Activated CD8-positive, alpha-beta memory T cell treated with anti-CD3 and anti-CD28 coated beads, Interleukin-2, amount 50 U/mL, for 24 hours (primary cell): ENCODE measurements at regions not wholly inside any gene's neighbourhood (a gene's known extent, or its start where the extent isn't known, plus 50 kb on each side); places are given as distances from the start of the nearest gene placed in this dataset.
A peak's percentile ranks its signal among the peaks of the same experiment; 100 is the strongest.
"Not testable (repeated sequence)": the region's sequence is repeated elsewhere in the genome, so short reads cannot be mapped to it uniquely, and the experiment has no call there.

ENCODE experiments used
- DNase-seq: peaks from one replicate; pipeline ENCODE4 v3.0.0-alpha.2; 2020; ENCODE audit errors: extremely low read depth

DNA sequence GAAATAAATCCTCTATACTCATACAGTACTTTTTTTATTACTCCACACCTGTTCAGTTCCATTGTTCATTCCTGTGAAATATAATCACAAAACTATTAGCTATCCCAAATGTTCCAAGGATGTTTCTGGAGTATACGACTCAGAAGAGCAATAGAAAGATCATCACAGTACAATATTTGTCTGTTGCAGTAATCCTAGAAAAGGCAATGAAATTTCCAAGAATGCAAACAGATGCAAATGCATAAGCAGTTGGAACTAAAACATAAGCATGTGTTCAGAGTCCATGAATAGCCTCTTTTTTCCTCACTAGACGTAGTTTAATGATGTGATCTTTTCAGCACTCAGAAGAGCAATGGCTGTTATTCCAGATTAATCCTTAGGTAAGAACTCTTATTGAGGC is 55.2 kb downstream of the RTL3 start:
- no peak for DNase-seq

DNA sequence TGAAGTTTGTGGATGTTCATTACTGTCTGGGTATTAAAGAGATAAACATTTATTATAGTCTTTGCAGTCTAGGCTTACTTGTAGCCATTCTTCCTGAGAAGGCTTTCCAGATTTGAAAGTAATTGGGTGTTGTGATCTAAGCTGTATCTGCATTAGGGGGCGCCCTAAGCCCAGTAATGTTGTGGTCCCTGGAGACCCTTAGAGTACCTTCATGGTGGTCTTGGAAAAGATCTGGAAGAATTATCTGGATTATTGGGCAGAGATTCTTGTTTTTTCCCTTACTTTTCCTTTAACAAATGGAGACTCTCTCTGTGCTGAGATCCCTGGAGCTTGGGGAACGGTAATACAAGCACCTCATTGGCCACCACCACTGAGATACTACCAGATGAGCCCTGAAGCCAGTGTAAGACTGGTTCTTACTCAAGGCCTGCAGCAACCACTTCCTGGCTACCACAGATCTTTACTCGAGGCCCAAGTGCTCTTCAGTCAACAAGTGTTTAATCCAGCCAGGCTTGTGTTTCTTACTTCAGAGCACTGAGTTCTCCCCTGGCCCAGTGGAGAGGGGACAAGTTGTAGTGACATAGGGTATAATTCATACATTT is 63.1 kb downstream of the RTL3 start:
- no peak for DNase-seq

DNA sequence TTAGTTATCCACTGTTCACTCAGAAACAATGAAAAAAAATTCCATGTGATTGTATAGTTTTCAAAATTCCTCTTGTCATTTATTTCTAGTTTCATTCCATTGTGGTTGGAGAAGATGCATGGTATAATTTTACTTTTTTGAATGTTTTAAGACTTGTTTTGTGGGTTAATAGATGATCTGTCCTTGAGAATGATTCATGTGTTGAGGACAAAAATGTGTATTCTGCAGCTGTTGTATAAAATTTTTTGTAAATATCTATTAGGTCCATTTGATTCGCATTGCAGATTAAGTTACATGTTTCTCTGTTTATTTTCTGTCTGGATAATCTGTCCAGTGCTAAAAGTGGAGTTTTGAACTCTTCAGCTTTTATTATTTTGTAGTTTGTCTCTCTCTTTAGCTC is 65.4 kb downstream of the RTL3 start:
- no peak for DNase-seq

DNA sequence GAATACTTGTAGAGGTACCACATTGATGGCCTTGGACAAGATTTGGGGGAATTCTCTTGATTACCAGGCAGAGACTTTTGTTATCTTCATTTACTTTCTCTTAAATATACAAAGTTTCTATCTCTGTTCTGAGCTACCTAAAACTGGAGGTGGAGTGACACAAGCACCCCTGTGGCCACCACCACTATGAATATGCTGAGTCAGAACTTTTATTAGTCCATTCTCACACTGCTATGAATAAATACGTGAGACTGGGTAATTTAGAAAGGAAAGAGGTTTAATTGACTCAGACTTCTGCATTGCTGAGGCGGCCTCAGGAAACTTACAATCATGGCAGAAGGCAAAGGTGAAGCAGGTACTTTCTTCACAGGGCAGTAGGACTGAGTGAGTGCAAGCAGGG is 67.1 kb downstream of the RTL3 start:
- DNase-seq: no peak

DNA sequence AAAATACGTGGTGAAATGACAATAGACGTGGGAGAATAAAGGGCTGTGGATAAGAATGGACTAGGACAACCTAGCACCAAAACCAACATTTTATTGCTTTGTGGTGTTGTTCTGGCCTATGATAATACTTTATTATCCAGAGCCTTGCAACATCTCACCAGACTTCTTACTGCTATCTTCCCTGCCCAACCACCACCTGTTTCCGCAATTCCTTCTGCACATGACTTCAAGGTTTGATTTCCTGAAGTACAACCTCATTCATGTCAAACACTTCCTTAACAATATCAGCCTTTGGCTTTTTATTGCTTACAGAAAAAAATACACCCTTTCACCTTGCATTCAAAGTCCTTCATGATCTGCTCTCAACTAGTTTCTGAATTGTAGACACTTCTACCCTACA is 84.8 kb downstream of the RTL3 start:
- DNase-seq: no peak

DNA sequence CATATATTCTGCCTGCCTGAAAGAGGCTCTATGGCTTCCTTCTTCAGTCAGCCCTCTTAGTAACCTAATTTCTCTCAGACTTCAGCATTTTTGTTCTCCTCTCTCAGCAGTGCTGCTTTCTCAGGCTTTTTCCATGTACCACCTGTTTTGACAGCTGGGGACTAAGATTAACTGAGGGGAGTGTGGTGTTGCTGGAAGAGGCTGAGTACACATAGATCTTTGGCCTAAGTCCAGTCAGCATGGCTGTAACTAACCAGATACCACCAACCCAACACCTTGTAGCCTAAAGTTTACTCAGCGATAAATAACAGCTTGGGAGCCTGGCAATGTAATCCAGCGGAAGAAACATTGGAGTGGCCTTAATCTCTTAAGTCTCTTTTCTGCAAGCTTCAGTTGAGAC is 85.5 kb downstream of the RTL3 start:
- no peak for DNase-seq

DNA sequence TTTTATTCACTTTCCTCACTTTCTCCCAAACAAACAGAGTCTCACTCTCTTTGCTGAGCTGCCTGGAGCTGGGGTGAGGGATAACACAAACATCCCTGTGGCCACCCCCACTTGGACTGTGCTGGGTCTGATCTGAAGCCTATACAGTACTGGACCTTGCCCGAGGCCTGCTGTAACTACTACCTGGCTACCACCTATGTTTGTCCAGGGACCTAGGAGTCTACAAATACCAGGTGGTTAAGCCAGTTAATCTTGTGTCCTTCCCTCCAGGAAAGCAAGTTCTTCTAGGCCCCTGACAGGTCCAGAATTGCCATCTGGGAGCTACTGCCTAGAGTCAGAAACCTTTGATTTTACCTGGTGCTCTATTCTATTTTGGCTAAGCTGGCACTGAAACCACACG is 87.3 kb downstream of the RTL3 start:
- no peak for DNase-seq

DNA sequence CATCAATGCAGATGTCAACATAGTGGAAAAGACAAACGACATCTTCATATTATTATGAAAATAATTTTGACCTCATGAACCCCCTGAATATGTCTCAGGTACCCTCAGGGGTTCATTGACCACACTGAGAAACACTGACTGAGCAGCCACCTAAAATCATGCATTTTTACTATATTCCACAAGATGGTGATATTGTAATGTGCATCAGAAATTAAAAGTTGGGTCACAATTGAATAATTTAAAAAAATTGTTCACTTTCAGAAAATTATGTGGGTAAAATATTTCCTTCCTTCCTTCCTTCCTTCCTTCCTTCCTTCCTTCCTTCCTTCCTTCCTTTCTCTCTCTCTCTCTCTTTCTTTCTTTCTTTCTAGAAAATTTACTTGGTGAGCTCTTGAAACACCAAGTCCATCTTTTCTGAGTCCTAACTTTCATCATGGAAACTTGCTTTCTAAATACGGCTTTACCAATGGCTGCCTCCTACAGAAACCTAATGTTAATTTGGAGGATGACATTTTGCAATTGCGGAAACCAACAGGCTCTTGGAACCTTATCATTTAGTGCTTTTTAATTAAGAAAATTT is 103.6 kb downstream of the RTL3 start:
- no peak for DNase-seq

DNA sequence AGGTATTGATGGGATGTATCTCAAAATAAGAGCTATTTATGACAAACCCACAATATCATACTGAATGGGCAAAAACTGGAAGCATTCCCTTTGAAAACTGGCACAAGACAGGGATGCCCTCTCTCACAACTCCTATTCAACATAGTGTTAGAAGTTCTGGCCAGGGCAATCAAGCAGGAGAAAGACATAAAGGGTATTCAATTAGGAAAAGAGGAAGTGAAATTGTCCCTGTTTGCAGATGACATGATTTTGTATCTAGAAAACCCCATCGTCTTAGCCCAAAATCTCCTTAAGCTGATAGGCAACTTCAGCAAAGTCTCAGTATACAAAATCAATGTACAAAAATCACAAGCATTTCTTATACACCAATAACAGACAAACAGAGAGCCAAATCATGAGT is 106.5 kb downstream of the RTL3 start:
- DNase-seq: not testable (repeated sequence)

DNA sequence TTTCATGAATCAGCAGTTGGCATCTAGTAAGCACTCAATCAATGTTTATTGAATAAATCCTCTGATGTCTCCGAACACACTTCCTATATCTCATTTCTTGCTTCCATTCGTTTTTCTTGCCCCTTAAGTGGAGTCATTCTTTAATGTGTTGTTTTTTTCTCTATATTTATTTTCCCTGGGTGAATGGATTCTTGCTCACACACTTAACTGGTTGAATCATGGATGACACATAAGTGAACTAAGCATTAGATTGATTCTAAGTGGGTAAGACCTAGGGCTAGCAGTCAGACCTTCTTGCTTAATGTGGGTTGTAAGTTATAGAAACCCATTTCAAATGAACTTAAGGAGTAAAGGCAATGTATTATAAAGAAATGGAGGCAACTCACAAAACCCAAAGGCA is 111.1 kb downstream of the RTL3 start:
- no peak for DNase-seq

DNA sequence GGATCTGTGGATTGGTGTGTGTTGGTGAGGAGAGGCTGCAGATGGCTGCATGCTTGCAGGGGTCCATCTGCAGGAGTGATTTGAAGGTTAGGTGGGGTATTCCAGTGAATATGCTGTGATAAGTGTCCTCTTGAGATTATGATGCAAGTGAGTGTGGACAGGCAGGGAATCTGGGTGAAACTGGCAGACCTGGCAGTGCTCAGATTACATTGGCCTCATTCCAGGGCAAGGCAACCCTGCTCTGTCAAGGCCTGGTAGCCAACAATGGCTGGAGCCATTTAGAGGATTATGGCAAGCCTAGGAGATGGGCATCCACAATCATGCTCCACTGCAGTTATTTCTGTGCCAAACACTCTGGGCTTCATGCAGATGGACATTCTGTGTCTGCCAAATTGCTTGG is 113.9 kb downstream of the RTL3 start:
- no peak for DNase-seq

DNA sequence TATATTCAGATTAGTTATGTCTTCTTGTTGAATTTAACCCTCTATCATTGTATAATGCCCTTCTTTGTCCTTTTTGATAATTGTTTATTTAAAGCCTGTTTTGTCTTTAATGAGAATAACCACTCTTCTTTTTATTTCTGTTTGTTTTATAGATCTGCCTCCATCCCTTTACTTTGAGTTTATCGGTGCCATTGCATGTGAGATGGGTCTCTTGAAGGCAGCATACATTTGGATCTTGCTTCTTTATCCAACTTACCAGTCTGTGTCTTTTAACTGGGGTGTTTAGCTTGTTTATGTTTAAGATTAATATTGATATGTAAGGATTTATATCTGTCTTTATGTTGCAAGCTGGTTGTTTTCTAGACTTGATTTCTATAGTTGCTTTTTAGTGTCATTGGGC is 115.8 kb downstream of the RTL3 start:
- no peak for DNase-seq

DNA sequence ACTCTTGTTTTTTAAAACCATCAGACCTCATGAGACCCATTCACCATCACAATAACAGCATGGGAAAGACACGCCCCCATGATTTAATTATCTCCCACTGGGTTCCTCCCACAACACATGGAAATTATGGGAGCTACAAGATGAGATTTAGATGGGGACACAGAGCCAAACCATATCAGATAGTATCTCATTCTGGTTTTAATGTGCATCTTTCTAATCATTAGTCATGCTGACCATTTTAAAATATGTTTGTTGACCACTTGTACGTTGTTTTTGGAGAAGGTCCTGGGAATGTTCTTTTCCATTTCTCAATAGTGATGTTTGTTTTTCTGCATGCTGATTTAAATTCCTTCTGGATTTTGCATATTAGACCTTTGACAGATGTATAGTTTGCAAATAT is 119.0 kb downstream of the RTL3 start:
- no peak for DNase-seq

DNA sequence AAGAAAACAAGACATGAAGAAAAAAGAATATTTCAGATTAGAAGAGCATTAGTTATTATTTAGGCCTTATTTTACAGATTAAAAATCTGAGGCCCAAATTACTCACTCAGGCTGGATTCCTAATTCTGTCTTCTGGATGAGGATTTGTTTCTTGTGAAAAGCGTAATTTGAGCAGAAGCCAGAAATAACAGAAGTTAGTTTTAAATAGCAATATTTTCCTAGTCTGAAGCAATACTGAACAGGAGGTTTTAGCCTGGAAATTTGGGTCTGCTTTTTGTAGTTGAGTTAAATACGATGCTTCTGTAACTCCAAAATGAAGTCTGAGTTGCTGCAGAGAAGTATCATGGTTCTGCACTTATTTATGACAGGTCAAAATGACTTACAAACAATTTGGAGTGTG is 124.9 kb downstream of the RTL3 start:
- DNase-seq: no peak

DNA sequence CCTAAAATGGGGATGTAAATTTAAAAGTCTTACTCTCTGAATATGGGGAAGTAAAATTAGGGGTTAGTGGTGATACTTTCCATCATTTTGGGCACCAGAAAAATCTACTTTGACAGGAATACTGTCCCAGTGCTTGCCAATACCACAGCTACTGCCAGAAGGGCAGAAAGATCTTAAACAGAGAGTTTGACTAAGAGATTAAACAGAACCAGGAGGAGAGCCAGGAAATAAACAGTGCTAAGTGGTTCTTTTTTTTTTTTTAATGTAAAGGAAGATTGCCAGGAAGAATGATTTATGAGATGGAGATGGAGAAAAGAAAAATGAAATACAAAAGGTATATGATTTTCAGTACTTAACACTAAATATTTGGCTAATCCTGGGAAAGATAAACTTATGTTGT is 126.8 kb downstream of the RTL3 start:
- DNase-seq: no peak

DNA sequence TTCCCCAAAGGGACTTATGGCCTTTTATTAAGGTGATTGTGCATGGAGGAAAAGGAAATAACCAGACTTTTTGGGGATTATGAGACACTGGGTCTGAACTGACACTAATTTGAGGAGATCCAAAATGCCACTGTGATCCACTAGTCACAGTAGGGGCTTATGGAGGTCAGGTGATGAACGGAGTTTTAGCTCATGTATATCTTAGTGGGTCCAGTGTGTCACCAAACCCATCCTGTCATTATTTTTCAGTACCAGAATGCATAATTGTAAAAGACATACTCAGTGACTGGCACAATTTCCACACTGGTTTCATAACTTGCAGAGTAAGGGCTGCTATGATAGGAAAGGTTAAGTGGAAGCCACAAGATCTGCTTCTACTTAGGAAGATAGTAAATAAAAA is 131.3 kb downstream of the RTL3 start:
- no peak for DNase-seq

DNA sequence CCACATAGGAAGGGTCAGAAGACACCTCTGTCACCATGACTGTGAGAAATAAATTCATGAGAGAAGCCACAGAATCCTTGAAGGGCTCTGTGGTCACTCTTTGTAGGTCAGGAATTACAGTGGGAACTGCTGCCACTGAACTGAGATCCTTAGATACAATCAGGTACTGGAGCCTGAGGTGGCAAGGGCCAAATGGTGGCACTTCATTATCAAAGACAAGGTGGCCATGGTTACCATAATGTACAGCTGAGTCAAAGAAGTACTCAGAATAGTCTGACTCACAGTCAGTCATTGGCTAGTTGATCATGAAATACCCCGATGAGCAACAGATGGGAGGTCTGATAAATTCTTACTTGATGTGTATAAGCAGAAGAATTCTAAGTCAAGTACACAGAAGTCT is 131.9 kb downstream of the RTL3 start:
- no peak for DNase-seq

DNA sequence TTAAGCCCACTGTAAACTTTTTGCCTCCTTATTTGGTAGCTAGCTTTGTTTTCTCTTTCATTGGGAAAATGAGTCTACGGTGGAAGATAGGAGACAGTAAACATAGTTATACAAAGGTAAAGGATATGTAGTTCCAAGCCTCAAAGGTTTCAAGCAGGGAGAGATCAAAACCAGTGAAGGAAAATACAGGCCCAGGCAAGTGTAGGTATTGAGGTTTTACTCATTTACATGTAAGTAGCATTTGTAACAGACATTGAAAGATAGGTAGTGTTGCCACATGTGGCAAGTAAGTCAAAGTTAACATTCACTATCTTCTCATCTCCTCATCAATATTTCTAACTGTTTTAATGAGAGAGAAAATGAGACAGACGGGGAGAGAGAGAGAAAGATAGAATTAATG is 136.5 kb downstream of the RTL3 start:
- DNase-seq: no peak

DNA sequence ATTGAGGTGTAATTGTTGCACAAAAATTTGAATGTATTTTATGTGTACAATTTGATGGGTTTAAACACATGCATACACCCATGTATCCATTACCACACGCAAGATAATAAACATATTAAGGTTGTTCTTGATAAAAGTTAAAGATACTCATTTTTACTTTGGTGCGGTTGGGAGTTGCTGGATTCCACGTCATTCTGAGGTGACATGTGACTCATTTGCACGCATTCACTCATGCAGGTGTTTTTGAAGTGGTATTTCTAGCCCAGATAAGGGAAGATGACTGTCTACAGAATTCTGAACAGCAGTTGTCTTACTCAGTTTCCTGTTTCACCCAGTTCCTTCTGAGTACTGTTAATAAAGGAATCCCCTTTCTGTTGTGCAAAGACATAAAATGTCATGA is 142.0 kb downstream of the RTL3 start:
- peak; percentile 23 for DNase-seq

DNA sequence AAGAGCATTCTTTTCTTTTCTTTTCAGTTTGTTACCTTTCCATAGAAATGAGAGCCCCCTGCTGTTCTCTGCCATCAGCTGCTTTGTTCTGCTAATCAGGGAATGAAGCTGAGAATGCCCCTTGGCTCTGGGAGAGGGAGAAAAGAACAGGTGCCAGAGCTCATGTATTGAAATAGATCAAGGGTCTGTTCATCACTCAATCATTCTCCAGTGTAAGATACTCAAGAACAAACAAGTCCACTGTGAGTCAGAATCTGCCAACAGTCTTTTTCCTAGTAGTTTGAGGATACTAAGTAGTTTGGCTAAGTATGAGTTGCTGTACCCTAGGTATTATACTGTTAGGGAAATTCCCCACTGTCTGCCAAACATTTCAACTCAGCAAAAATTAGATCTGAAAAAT is 144.3 kb downstream of the RTL3 start:
- DNase-seq: no peak

DNA sequence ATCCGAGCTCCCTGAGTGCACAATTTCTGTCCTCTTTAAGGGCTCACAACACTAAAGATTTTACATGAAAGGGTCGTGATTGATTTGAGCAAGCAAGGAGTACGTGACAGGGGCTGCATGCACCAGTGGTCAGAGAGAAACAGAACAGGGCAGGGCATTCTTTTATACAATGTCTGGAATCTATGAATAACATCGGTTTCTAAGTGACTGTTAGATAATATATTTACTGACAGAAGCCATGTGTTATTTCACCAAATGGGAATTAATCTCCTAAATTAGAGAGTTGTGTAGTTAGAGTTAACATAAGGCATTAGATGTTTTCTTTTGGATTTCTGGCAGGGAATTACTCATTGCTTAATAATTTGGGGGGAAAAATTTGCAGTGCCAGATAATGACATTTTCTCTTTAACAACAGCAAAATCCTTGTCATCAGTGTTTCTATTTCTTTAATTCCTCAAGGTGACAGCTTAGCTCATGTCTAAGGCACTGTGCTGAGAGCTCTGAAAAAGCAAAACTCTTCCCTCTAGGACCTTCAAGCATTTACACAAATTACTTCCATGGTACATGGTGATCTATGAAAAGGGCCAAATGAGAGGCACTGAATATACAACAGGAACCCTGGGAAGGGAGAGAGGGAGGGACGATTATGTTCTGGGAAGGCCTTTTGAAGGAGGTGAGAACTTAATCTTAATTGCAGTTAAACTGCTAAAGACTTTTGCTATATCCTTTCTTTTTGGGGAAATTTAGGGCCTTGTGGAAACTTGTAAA is 145.0 kb downstream of the RTL3 start:
- no peak for DNase-seq

DNA sequence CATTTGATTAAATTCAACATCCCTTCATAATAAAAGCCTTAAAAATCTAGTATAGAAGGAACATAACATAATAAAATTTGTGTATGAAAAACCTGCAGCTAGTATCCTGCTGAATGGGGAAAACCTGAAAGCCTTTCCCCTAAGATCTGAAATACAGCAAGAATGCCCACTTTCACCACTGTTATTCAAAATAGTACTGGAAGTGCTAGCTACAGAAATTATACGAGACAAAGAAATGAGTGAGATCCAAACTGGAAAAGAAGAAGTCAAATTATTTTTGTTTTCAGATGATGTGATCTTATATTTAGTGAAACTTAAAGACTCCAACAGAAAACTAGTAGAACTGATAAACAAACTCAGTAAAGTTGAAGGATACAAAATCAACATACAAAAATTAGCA is 152.9 kb downstream of the RTL3 start:
- DNase-seq: no peak

DNA sequence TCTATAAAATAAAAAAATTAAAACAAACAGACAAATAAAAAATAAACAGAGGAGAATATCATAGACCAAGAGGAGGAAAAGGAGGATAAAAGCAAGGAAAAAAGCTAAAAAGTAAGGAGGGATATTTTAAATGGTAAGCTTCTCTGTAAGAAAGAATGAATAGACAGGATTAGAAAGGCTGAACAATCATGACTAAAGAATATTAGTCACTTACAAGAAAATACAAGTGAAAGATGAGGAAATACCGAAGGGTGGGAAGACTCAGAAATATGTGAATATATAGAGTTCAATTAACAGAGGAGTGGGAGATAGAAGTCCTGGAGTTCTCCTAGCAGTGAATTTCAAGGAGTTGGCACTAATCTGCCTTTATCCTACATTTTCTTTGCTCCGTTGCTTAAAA is 162.6 kb downstream of the RTL3 start:
- no peak for DNase-seq

DNA sequence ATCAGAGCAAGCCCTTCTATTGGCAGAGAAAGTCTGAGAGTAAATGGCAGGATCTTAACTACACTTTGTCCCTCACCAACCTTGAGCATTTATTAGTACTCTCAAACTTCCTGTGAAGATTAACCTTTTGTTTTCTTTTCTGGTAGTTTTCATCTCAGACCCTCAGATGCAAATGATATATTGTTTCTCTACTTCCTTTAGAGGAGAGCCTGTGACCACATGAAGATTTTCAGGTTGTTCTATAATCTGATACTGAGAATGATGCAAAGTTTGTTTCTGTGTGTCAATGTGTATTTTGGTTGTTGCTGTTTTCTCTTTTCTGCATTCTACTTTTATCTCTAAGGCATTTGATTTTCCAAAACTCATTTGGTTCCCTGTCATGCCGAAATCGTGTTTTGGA is 165.8 kb upstream of the CYSLTR1 start:
- no peak for DNase-seq
